Neural progenitor cell (in vitro differentiated cells): ENCODE measurements at regions not wholly inside any gene's neighbourhood (a gene's known extent, or its start where the extent isn't known, plus 50 kb on each side); places are given as distances from the start of the nearest gene placed in this dataset.
A peak's percentile ranks its signal among the peaks of the same experiment; 100 is the strongest.

ENCODE experiments used
- DNase-seq: peaks from one replicate; pipeline ENCODE4 v3.0.0-alpha.2; 2016; ENCODE audit warnings: low spot score
- H2AFZ ChIP-seq: fragments of 200-600 bp; sonication (generic); replicated peaks from 2 replicates; pipeline ENCODE4 v1.6.1; 2016; ENCODE audit warnings: antibody characterized with exemption
- H3F3A ChIP-seq: fragments of 200-600 bp; sonication (generic); 2 replicates; pipeline ENCODE4 v1.6.1; 2016; ENCODE audit warnings: antibody characterized with exemption, low read depth
- H3K27ac ChIP-seq: fragments of 200-600 bp; sonication (generic); 2 replicates; pipeline ENCODE4 v1.5.1; 2016; ENCODE audit warnings: mild to moderate bottlenecking
- H3K27me3 ChIP-seq: fragments of 200-600 bp; sonication (generic); 2 replicates; pipeline ENCODE4 v1.6.1; 2016; ENCODE audit warnings: mild to moderate bottlenecking, moderate library complexity
- H3K36me3 ChIP-seq: fragments of 200-600 bp; sonication (generic); 2 replicates; pipeline ENCODE4 v1.5.1; 2016
- H3K4me1 ChIP-seq: fragments of 200-600 bp; sonication (generic); 2 replicates; pipeline ENCODE4 v1.6.1; 2016; ENCODE audit warnings: mixed run types
- H3K4me2 ChIP-seq: fragments of 200-600 bp; sonication (generic); 2 replicates; pipeline ENCODE4 v1.6.1; 2016
- H3K4me3 ChIP-seq: fragments of 200-600 bp; sonication (generic); 2 replicates; pipeline ENCODE4 v1.5.1; 2016
- H3K79me2 ChIP-seq: fragments of 200-600 bp; sonication (generic); 2 replicates; pipeline ENCODE4 v1.6.1; 2016; ENCODE audit warnings: low read depth
- H3K9ac ChIP-seq: fragments of 200-600 bp; sonication (generic); 2 replicates; pipeline ENCODE4 v1.6.1; 2016
- H3K9me3 ChIP-seq: fragments of 200-600 bp; sonication (generic); 2 replicates; pipeline ENCODE4 v1.5.1; 2016; ENCODE audit warnings: low read depth
- H4K20me1 ChIP-seq: fragments of 200-600 bp; sonication (generic); 2 replicates; pipeline ENCODE4 v1.6.1; 2016; ENCODE audit warnings: low read depth
- H3K27ac Mint-ChIP-seq: 3 replicates; pipeline ENCODE4 v1.8.0; 2021; ENCODE audit warnings: mixed read lengths
- H3K27me3 Mint-ChIP-seq: 2 replicates; pipeline ENCODE4 v1.8.0; 2022; ENCODE audit warnings: low read depth, mild to moderate bottlenecking, inconsistent platforms, moderate library complexity, mixed read lengths; ENCODE audit not compliant: insufficient read depth
- H3K36me3 Mint-ChIP-seq: 3 replicates; pipeline ENCODE4 v1.8.0; 2021; ENCODE audit warnings: mixed read lengths
- H3K4me1 Mint-ChIP-seq: 3 replicates; pipeline ENCODE4 v1.8.0; 2021; ENCODE audit warnings: mixed read lengths
- H3K4me3 Mint-ChIP-seq: 3 replicates; pipeline ENCODE4 v1.8.0; 2021; ENCODE audit warnings: mild to moderate bottlenecking, moderate library complexity, mixed read lengths
- H3K9me3 Mint-ChIP-seq: 3 replicates; pipeline ENCODE4 v1.8.0; 2020; ENCODE audit warnings: mixed read lengths
- EZH2 ChIP-seq: fragments of 200-600 bp; sonication (generic); IDR thresholded peaks from 2 replicates; pipeline ENCODE4 v1.6.1; 2017; ENCODE audit warnings: antibody characterized with exemption, mild to moderate bottlenecking, moderate library complexity
- EZH2phosphoT487 ChIP-seq: fragments of 200-600 bp; sonication (generic); IDR thresholded peaks from 2 replicates; pipeline ENCODE4 v1.6.1; 2017; ENCODE audit warnings: antibody characterized with exemption
- TF ChIP-seq, protein P1 (sequence below): fragments of 200-600 bp; sonication (generic); IDR thresholded peaks from 2 replicates; pipeline ENCODE4 v1.5.1; 2017; ENCODE audit warnings: antibody characterized with exemption, mild to moderate bottlenecking

DNA sequence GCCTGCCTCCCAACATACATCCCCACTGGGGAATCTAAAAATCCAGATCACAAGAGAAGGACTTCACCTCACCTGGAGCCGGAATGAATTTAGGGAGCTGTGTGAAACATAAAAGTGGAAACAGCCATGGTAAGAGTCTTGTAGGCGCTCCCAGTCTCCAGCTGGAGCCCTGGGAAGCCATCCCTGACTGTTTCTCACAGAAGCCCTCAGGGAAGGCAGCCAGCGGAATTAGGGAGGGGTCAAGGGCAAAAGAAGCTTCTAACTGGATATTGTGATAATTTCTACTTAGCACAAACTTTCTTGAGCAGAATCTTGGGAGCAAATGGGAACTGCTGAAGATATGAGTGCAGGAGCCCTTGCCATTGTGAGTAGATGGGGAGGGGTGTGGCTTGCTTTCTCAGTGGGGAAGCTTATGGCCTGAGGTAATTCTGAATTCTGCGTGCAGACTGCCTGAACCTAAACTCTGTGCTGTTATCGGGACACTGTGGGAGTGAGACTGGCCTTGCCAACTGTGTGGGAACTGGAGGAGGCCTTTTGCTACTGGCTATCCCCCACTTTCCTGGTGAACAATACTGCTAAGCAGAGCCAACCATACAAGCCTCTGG, 174.4 kb upstream of the SMC2 start:
- Mint-ChIP-seq H3K27me3 (no peaks in the 10 kb centered on the region), H3K36me3 (no peaks in the 10 kb centered on the region), H3K9me3 (no peaks in the 10 kb centered on the region), H3K27ac (no peak overlapping the region), H3K4me3 (no peak overlapping the region), H3K4me1 (peaks cover 2% of the 10 kb centered on the region)
- Histone ChIP-seq H2AFZ (no peak overlapping the region), H3F3A (no peaks in the 10 kb centered on the region), H3K4me1 (no peaks in the 10 kb centered on the region), H3K36me3 (no peaks in the 10 kb centered on the region), H3K27me3 (no peaks in the 10 kb centered on the region), H3K9ac (no peak overlapping the region), H3K9me3 (no peaks in the 10 kb centered on the region), H4K20me1 (no peaks in the 10 kb centered on the region), H3K79me2 (no peaks in the 10 kb centered on the region), H3K27ac (no peak overlapping the region), H3K4me2 (no peak overlapping the region), H3K4me3 (no peak overlapping the region)
- TF ChIP-seq EZH2 (no peak), EZH2phosphoT487 (no peak)
- TF ChIP-seq, protein P1, sequence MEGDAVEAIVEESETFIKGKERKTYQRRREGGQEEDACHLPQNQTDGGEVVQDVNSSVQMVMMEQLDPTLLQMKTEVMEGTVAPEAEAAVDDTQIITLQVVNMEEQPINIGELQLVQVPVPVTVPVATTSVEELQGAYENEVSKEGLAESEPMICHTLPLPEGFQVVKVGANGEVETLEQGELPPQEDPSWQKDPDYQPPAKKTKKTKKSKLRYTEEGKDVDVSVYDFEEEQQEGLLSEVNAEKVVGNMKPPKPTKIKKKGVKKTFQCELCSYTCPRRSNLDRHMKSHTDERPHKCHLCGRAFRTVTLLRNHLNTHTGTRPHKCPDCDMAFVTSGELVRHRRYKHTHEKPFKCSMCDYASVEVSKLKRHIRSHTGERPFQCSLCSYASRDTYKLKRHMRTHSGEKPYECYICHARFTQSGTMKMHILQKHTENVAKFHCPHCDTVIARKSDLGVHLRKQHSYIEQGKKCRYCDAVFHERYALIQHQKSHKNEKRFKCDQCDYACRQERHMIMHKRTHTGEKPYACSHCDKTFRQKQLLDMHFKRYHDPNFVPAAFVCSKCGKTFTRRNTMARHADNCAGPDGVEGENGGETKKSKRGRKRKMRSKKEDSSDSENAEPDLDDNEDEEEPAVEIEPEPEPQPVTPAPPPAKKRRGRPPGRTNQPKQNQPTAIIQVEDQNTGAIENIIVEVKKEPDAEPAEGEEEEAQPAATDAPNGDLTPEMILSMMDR = no peak
- no peak for DNase-seq

GRCh38 chr9:103928442-103928841, 165.7 kb upstream of the SMC2 start:
- no peaks in the 10 kb centered on the region for H4K20me1 ChIP-seq
- peaks cover 5% of the 10 kb centered on the region for H3K36me3 ChIP-seq
- no peaks in the 10 kb centered on the region for H3F3A ChIP-seq
- TF ChIP-seq, protein P1 = no peak
- no peak for TF ChIP-seq EZH2phosphoT487
- TF ChIP-seq EZH2 = no peak
- no peaks in the 10 kb centered on the region for H3K9me3 Mint-ChIP-seq
- no peaks in the 10 kb centered on the region for H3K4me1 ChIP-seq
- H3K27ac Mint-ChIP-seq = no peak overlapping the region
- no peak overlapping the region for H3K27ac ChIP-seq
- H3K4me1 Mint-ChIP-seq = no peaks in the 10 kb centered on the region
- no peak overlapping the region for H3K4me3 Mint-ChIP-seq
- no peak overlapping the region for H3K4me3 ChIP-seq
- H3K9ac ChIP-seq = no peak overlapping the region
- H3K27me3 ChIP-seq = no peaks in the 10 kb centered on the region
- no peaks in the 10 kb centered on the region for H3K9me3 ChIP-seq
- no peak overlapping the region for H3K4me2 ChIP-seq
- no peaks in the 10 kb centered on the region for H3K27me3 Mint-ChIP-seq
- no peaks in the 10 kb centered on the region for H3K79me2 ChIP-seq
- H3K36me3 Mint-ChIP-seq = no peaks in the 10 kb centered on the region
- no peak overlapping the region for H2AFZ ChIP-seq
- no peak for DNase-seq

DNA sequence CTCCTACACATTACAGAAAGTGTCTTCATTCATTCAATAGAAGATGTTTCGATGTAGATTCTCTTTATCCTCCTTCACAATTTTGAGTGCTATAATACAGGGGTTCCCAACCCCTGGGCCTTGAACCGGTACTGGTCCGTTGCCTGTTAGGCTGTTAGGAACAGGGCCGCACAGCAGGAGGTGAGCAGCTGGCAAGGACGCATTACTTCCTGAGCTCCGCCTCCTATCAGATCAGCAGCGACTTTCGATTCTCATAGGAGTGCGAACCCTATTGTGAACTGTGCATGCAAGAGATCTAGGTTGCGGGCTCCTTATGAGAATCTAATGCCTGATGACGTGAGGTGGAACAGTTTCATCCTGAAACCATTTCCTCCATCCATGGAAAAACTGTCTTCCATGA, 153.0 kb upstream of the SMC2 start:
- DNase-seq = peak; percentile 15

More for the DNA sequence above, 153.0 kb upstream of the SMC2 start:
- H3K9me3 Mint-ChIP-seq = no peaks in the 10 kb centered on the region
- Histone ChIP-seq H3K9me3 (no peaks in the 10 kb centered on the region), H4K20me1 (no peaks in the 10 kb centered on the region), H3K36me3 (no peaks in the 10 kb centered on the region), H3F3A (no peaks in the 10 kb centered on the region), H3K27me3 (no peaks in the 10 kb centered on the region), H3K4me1 (no peaks in the 10 kb centered on the region), H3K9ac (no peak overlapping the region), H3K79me2 (no peaks in the 10 kb centered on the region), H2AFZ (peak overlapping the region; percentile 69), H3K4me2 (no peak overlapping the region), H3K4me3 (no peak overlapping the region), H3K27ac (no peak overlapping the region)
- no peak overlapping the region for H3K27ac Mint-ChIP-seq
- H3K4me3 Mint-ChIP-seq = no peak overlapping the region
- H3K4me1 Mint-ChIP-seq = no peaks in the 10 kb centered on the region
- no peak for TF ChIP-seq EZH2
- TF ChIP-seq, protein P1 = no peak
- no peak for TF ChIP-seq EZH2phosphoT487
- H3K36me3 Mint-ChIP-seq = no peaks in the 10 kb centered on the region
- no peaks in the 10 kb centered on the region for H3K27me3 Mint-ChIP-seq
